Smooth muscle cell (in vitro differentiated cells): ENCODE measurements at regions not wholly inside any gene's neighbourhood (a gene's known extent, or its start where the extent isn't known, plus 50 kb on each side); places are given as distances from the start of the nearest gene placed in this dataset.

Experiments used
- DNase-seq: peaks from one replicate; lab custom pipeline; 2025; ENCODE audit not compliant: unreplicated experiment; lab: John Stamatoyannopoulos, UW
- H2AFZ ChIP-seq: fragments of 200-600 bp; sonication (generic); 2 replicates; pipeline ENCODE4 v1.6.0; 2016; ENCODE audit warnings: antibody characterized with exemption, low read depth, mild to moderate bottlenecking
- H3F3A ChIP-seq: fragments of 200-600 bp; sonication (generic); 2 replicates; pipeline ENCODE4 v1.6.0; 2017; ENCODE audit warnings: antibody characterized with exemption, low read depth
- H3K27ac ChIP-seq: fragments of 200-600 bp; sonication (generic); 2 replicates; pipeline ENCODE4 v1.5.1; 2016; ENCODE audit warnings: low read depth, mild to moderate bottlenecking
- H3K27me3 ChIP-seq: fragments of 200-600 bp; sonication (generic); 2 replicates; pipeline ENCODE4 v1.6.1; 2016; ENCODE audit warnings: low read depth, mild to moderate bottlenecking
- H3K36me3 ChIP-seq: fragments of 200-600 bp; sonication (generic); 2 replicates; pipeline ENCODE4 v1.5.1; 2016; ENCODE audit warnings: low read depth
- H3K4me1 ChIP-seq: fragments of 200-600 bp; sonication (generic); 2 replicates; pipeline ENCODE4 v1.5.1; 2016; ENCODE audit warnings: low read depth
- H3K4me2 ChIP-seq: fragments of 200-600 bp; sonication (generic); 2 replicates; pipeline ENCODE4 v1.6.0; 2016; ENCODE audit warnings: mild to moderate bottlenecking
- H3K4me3 ChIP-seq: fragments of 200-600 bp; sonication (generic); 2 replicates; pipeline ENCODE4 v1.5.1; 2016; ENCODE audit warnings: mild to moderate bottlenecking
- H3K79me2 ChIP-seq: fragments of 200-600 bp; sonication (generic); 2 replicates; pipeline ENCODE4 v1.6.0; 2016; ENCODE audit warnings: low read depth, mild to moderate bottlenecking
- H3K9ac ChIP-seq: fragments of 200-600 bp; sonication (generic); 2 replicates; pipeline ENCODE4 v1.6.0; 2016; ENCODE audit warnings: low read depth
- H3K9me3 ChIP-seq: fragments of 200-600 bp; sonication (generic); replicated peaks from 2 replicates; pipeline ENCODE4 v1.5.1; 2016; ENCODE audit warnings: low read depth
- H4K20me1 ChIP-seq: fragments of 200-600 bp; sonication (generic); 2 replicates; pipeline ENCODE4 v1.6.0; 2016; ENCODE audit warnings: low read depth
- WGBS: methylation state at CpG from one replicate; pipeline ENCODE4 v1.1.7; 2016; ENCODE audit warnings: low lambda C conversion rate; 5-methylcytosine and 5-hydroxymethylcytosine counted together
- TF ChIP-seq, protein P1 (sequence below): fragments of 200-600 bp; sonication (generic); IDR thresholded peaks from 2 replicates; pipeline ENCODE4 v1.5.1; 2017; ENCODE audit warnings: borderline replicate concordance, mild to moderate bottlenecking, antibody characterized with exemption; ENCODE audit not compliant: insufficient read depth, poor library complexity, severe bottlenecking

DNA sequence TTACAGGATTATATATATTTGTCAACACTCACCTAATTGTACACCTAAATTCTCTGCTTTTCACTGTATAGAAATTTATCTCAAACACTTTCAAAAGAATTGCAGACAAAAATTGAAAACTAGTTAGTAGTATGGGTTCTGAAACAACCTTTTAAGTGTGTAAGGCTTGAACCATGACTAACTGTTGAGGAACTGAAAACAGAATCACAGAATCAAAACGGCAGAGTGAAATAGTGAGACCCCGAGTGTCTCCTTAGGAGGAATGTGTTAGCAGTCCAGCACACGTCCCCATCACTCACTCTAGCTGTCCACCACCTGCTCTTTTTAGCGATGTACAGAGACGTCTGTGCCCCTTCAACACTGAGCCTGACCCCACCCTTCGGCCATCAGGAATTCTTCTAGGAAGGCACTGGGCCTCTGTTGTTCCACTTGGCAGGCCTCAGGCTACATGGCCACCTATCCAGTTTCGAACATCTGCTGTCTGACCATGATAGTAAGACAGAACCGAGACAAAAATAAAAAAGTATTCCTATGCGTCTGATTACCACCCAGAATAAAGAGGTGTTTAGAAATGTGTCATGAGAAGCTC is 227.4 kb downstream of the C6orf118 start:
- Histone ChIP-seq H3K27ac (no peak overlapping the region), H3K9ac (no peak overlapping the region), H3K36me3 (no peaks in the 10 kb centered on the region), H3K79me2 (no peaks in the 10 kb centered on the region), H3K27me3 (no peaks in the 10 kb centered on the region), H3K4me1 (no peaks in the 10 kb centered on the region), H3F3A (no peaks in the 10 kb centered on the region), H2AFZ (no peak overlapping the region), H4K20me1 (no peaks in the 10 kb centered on the region), H3K4me3 (no peak overlapping the region), H3K9me3 (no peaks in the 10 kb centered on the region), H3K4me2 (no peak overlapping the region)
- TF ChIP-seq, protein P1, sequence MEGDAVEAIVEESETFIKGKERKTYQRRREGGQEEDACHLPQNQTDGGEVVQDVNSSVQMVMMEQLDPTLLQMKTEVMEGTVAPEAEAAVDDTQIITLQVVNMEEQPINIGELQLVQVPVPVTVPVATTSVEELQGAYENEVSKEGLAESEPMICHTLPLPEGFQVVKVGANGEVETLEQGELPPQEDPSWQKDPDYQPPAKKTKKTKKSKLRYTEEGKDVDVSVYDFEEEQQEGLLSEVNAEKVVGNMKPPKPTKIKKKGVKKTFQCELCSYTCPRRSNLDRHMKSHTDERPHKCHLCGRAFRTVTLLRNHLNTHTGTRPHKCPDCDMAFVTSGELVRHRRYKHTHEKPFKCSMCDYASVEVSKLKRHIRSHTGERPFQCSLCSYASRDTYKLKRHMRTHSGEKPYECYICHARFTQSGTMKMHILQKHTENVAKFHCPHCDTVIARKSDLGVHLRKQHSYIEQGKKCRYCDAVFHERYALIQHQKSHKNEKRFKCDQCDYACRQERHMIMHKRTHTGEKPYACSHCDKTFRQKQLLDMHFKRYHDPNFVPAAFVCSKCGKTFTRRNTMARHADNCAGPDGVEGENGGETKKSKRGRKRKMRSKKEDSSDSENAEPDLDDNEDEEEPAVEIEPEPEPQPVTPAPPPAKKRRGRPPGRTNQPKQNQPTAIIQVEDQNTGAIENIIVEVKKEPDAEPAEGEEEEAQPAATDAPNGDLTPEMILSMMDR: no peak
- WGBS: 90% methylated on average over 9 of the region's 9 CpGs
- DNase-seq: no peak

DNA sequence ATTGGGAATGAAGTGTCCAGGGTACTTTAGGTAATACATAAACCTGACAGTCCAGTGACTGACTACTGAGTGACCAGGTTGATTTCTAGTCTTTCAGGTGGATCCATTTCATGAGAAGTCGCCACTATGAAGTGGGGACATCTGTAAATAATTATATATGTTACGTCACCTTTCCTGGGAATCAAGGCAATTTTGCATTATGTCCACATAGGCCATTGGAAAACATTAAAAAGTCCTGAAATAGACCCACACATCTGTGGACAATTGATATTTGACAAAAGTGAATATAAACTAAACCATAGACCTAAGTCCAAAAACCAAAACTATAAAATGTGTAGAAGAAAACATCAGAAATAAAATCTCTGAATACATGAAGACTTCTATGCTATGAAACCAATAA is 231.5 kb downstream of the C6orf118 start:
- Histone ChIP-seq H2AFZ (no peak overlapping the region), H3K9me3 (no peaks in the 10 kb centered on the region), H3K27me3 (no peaks in the 10 kb centered on the region), H3K4me3 (no peak overlapping the region), H3K9ac (no peak overlapping the region), H3K4me1 (no peaks in the 10 kb centered on the region), H3F3A (no peaks in the 10 kb centered on the region), H3K79me2 (no peaks in the 10 kb centered on the region), H3K27ac (no peak overlapping the region), H3K36me3 (no peaks in the 10 kb centered on the region), H3K4me2 (no peak overlapping the region), H4K20me1 (no peaks in the 10 kb centered on the region)
- DNase-seq: no peak
- TF ChIP-seq, protein P1: no peak
- WGBS: 95% methylated on average over 2 of the region's 2 CpGs

DNA sequence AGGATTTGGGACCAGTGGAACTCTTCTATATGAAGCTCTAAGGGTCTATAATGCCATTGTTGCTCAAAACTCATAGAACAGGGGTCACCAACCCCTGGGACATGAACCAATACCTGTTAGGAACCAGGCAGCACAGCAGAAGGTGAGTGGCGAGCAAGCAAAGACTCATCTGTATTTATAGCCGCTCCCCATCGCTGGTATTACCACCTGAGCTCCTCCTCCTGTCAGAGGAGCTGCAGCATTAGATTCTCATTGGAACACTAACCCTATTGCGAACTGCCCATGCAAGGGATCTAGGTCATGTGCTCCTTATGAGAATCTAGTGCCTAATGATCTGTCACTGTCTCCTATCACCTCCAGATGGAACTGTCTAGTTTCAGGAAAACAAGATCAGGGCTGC is 237.5 kb downstream of the C6orf118 start:
- TF ChIP-seq, protein P1: no peak
- DNase-seq: no peak
- 80% methylated on average over 4 of the region's 4 CpGs for WGBS

DNA sequence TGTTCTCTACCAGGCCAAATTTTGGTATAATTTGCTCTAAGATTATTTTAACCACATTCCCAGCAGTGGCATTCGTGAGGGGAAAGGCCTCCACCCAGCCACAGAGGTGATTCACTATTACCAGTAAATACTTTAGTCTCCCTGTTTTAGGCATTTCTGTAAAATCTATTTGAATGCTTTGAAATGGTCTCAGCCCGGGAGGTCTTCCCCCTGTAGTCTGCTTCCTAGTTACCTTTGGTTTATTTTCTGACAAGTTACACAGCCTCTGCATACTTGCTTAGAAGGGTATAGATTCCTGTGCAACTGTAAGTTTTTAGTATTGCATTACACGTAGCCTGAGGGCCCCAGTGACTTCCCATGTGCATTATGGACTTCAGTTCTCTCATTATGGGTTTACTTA is 248.7 kb downstream of the C6orf118 start:
- Histone ChIP-seq H2AFZ (no peak overlapping the region), H3K9ac (no peak overlapping the region)
- no peak for DNase-seq

More for the DNA sequence above, 237.5 kb downstream of the C6orf118 start:
- Histone ChIP-seq H3K27me3 (no peaks in the 10 kb centered on the region), H3K4me3 (no peak overlapping the region), H3K79me2 (no peaks in the 10 kb centered on the region), H2AFZ (no peak overlapping the region), H3K4me2 (no peak overlapping the region), H3K4me1 (no peaks in the 10 kb centered on the region), H3K36me3 (no peaks in the 10 kb centered on the region), H3K9ac (no peak overlapping the region), H3K9me3 (no peaks in the 10 kb centered on the region), H4K20me1 (no peaks in the 10 kb centered on the region), H3F3A (no peaks in the 10 kb centered on the region), H3K27ac (no peak overlapping the region)

More for the DNA sequence above, 248.7 kb downstream of the C6orf118 start:
- Histone ChIP-seq H3K27me3 (no peaks in the 10 kb centered on the region), H3K4me2 (no peak overlapping the region), H3K79me2 (no peaks in the 10 kb centered on the region), H4K20me1 (no peaks in the 10 kb centered on the region), H3K9me3 (no peaks in the 10 kb centered on the region), H3F3A (no peaks in the 10 kb centered on the region), H3K4me1 (no peaks in the 10 kb centered on the region), H3K36me3 (no peaks in the 10 kb centered on the region), H3K27ac (peak overlapping the region; percentile 47), H3K4me3 (no peak overlapping the region)
- 58% methylated on average over 3 of the region's 3 CpGs for WGBS
- TF ChIP-seq, protein P1: no peak
